Neural cell (in vitro differentiated cells): ENCODE measurements at regions not wholly inside any gene's neighbourhood (a gene's known extent, or its start where the extent isn't known, plus 50 kb on each side); places are given as distances from the start of the nearest gene placed in this dataset.

Experiments
- CTCF ChIP-seq: fragments of 450-650 bp; IDR thresholded peaks from 2 replicates; pipeline ENCODE4 v1.5.1; 2014; ENCODE audit warnings: antibody characterized with exemption, mild to moderate bottlenecking, moderate library complexity; ENCODE audit not compliant: poor library complexity, severe bottlenecking
- MXI1 ChIP-seq: fragments of 450-650 bp; conservative IDR thresholded peaks from 2 replicates; pipeline ENCODE4 v1.6.1; 2014; ENCODE audit warnings: antibody characterized with exemption, mild to moderate bottlenecking; ENCODE audit not compliant: poor library complexity, severe bottlenecking

GRCh38 chr4:179001918-179002317, 1559.7 kb upstream of the AGA start:
- no peak for TF ChIP-seq CTCF
- no peak for TF ChIP-seq MXI1
